Nucleus accumbens (tissue), 56 donors: ENCODE measurements at regions not wholly inside any gene's neighbourhood (a gene's known extent, or its start where the extent isn't known, plus 50 kb on each side); places are given as distances from the start of the nearest gene placed in this dataset.
"Not testable (repeated sequence)": the region's sequence is repeated elsewhere in the genome, so short reads cannot be mapped to it uniquely, and the experiment has no call there.

ENCODE experiments used
- DNase-seq, 56 donors: peaks; one replicate each; lab custom pipeline; 2025; lab: John Stamatoyannopoulos, UW

- DNase-seq, result no peak
Measured at GRCh38 chr6:139447656-139447975, 73.2 kb upstream of the CITED2 start.

GRCh38 chr6:139446768-139447655, 72.6 kb upstream of the CITED2 start:
- DNase-seq, result no peak

DNA sequence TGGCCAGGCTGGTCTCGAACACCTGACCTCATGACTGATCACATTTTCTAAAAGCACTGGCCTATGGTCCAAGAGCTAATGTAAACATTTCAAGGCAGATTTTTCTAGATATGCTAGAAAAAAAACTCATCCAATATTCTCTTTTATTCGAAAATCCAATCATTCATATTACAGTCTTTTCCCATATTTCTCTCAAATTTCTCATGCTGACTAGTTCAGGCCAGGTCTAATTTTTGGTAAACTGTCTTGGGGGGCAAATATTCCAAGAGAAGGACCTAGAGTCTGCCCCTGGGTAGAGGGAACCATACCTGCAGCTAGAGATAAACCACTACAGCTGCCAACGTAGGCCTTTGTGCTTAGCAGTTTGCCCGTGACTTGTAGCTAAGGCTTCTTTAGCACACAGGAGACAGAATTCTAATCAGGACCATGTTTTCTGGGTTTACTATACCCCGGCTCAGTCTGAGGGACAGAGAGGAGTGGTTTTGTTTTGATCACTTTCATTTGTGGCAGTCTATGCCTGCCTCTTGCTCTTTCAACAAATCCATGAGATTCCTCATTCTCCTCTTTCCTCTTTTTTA, 71.8 kb upstream of the CITED2 start:
- no peak for DNase-seq

- DNase-seq, result not testable (repeated sequence)
Measured at GRCh38 chr6:139444273-139444787, 69.9 kb upstream of the CITED2 start.

DNA sequence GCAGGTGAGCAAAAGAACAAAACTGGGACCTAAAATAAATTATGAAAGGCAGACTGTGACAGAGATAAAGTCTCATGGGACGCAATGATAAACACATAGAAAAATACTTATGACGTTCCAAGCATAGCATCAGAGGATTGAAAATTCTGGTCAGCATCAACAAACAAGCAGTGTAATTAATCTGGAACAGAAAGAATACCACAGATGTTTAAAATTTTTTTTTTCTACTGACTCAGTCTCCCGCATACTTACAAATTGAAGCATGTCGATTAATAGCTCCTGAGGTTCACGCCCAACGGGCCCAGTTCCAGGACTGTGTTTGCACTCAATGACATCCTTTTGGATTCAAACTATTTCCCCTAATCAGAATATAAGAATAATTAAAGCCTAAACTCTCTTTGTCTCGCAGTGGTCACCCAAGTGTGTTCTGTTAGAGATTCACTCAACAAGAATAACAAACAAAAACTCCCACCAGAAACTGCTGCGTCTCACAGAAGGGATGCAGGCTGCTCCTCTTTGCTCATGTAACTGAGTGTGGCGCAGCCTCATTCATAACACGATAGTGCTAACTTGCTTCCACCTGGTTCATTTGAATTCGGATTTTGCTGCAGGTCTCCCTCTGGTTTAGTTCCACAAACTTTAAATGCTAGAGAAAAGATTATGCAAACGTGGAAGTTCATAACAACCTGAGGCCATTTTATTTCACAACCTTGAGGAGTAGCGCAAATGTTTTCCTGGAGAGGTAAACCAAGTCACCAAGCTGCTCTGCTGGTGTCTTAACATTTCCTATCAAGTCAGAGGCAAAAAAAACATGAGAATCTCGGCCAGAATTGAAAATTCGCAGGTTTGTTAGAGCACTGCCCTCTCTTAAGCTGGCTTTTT, 69.0 kb upstream of the CITED2 start:
- no peak for DNase-seq

DNA sequence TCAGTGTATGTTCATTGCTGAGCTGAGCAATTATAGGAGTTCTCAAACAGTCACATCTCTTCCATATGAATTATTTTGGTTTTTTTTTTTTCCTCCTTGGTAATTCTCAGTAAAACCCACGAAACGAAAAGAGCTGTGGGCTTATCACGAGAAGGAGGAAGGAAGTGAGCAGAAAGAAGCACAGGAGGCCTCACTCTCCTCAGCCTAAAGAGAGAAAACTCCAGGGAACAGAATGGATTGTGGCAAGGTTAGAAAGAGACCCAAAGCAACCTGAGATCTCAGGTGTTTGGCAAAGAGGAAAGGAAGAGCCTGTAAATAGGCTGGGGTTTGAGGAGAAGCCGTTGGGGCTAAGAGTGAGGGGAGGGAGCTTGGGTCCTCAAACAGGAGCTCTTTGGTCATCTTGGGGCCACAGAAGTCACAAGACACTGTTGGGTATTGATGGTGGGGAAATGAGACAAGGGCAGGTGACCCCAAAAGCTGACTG, 67.8 kb upstream of the CITED2 start:
- DNase-seq, result no peak

- peak in 7 of 56 donors; percentile 3 to 25 (median 9) for DNase-seq
Measured at GRCh38 chr6:139439349-139439748, 64.9 kb upstream of the CITED2 start.

GRCh38 chr6:139438775-139439174, 64.3 kb upstream of the CITED2 start:
- no peak for DNase-seq

DNA sequence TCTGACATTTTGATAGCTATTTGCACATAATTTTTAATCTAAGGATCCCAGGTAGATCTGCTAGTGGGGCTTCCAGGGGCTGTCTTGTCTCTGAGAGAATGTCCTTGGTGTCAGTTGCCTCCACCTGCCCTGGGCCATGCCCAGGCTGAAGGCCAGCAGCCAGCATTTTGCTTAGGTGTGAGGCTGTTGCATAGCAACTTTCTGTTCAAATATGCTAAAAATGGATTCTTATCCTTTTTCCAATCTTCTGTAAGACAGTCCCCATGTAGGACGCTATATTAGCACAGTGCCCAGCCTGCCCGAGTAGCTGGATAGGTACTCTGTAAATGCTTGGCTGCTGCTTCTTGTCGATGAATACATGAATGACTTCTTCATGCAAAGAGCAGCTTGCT, 62.5 kb upstream of the CITED2 start:
- no peak for DNase-seq

- no peak for DNase-seq
Measured at GRCh38 chr6:139436200-139436956, 61.9 kb upstream of the CITED2 start.

DNA sequence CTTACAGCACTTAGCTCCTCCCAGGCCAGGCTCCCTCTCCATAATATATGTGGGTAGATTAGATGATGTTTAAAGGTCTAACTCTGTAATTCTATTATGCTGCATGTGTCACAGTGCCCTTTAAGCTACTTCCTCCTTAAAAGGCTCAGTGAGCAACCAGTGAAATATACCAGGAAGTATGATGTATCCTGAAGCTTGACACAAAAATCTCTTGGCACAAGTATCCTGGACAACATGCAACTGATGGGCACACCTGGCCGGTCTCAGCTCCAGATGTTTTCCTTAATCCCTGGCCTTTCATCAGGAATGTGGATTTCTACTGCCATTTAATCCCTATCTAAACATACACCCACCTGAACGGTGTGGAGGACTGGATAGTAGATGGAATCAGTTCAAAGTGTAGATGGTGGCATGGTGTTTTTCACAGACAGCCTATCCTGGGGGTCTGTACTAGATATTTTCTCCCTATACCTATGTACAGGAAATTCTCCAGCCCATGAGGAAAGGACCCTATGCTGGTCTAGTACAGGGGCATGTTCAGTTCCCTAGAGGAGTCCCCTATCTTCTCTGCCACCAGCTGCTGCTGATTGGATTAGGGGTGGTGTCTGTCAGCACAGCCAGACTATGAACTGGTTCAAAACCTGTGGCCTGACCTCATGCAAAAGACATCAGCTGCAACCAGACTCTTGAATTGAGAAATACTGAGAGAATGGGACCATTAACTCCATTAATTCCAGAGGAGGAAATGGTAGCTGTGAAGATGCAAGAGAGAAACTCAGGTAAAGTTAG, 59.4 kb upstream of the CITED2 start:
- no peak for DNase-seq

GRCh38 chr6:139431602-139431956, 57.1 kb upstream of the CITED2 start:
- no peak for DNase-seq

- DNase-seq, result no peak
Measured at GRCh38 chr6:139430899-139431601, 56.6 kb upstream of the CITED2 start.

DNA sequence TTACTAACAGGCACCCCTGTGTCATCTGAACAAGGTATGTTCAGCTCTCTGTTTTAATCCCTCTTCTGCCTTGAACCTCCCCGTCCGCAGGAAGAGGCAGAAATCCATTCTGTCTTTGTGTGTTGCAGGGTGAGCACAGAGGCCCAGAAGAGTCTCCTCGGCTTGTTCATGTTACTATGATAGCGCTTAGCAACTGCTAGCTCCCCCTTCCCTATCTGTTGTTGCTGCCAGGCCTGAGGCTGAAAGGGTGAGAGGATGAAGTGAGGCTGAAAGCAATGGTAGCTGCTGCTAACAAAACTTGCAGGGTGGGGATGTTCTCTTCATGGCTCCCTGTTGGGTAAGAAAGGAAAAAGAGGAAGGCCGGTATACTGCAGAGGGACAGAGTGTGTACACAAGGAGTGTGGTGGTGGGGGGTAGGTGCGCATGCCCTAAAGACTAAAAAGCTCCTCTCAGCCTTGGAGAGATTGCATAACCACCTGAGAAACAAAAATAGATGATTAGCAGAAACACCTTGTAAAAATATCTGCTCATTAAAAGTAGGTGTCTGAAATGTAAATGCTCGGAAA, 55.2 kb upstream of the CITED2 start:
- peak in 1 of 56 donors; percentile 10 for DNase-seq

GRCh38 chr6:139427199-139427598, 52.8 kb upstream of the CITED2 start:
- no peak for DNase-seq

GRCh38 chr6:139426795-139427194, 52.3 kb upstream of the CITED2 start:
- no peak for DNase-seq

GRCh38 chr6:139425780-139426179, 51.3 kb upstream of the CITED2 start:
- no peak for DNase-seq

DNA sequence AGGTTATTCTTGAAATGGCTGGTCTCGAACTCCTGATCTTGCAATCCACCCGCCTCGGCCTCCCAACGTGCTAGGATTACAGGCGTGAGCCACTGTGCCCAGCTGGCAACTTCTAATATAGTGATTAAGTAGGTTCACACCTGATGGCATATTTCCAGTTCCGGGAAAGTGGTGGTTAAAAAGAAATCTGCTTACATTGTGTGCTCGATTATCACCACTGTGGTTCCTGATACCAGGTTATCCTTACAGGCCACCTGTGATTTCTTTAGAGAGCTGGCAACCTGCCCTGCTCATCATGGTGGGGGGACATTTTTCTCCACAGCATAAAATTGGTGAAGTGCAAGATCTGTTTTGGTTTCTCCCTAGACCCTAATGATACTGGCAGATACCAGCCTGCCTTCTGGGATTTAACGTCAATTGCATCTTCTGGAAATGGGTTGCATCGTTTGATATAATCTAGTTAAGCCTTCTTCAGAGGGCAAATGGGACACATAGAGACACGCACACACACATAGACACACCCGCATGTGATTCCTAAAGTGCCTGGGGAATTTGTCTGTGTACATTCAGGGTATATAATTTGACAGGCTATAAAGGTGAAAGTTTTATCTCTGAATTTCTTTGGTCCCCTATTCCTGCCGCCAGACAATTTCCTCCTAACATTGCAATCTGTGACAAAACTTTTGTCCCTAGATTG, 49.7 kb upstream of the CITED2 start:
- DNase-seq, result no peak
